ENCODE measurements at regions not wholly inside any gene's neighbourhood (a gene's known extent, or its start where the extent isn't known, plus 50 kb on each side); places are given as distances from the start of the nearest gene placed in this dataset.

GRCh38 chr18:55054021-55054990 is 95.0 kb upstream of the CCDC68 start:
- no peak overlapping the region for H3K27ac ChIP-seq
- no peaks in the 10 kb centered on the region for H3K27me3 ChIP-seq (ENCODE audit: control insufficient read depth, insufficient read depth, low read length)
- no peak overlapping the region for H3K4me2 ChIP-seq (ENCODE audit: low read length)
- H2AFZ ChIP-seq: no peak overlapping the region
- no peaks in the 10 kb centered on the region for H3K36me3 ChIP-seq (ENCODE audit: control insufficient read depth, insufficient read depth, low read length)
- no peaks in the 10 kb centered on the region for H3K9me3 ChIP-seq (ENCODE audit: control insufficient read depth, low read length)
- no peak overlapping the region for H3K9ac ChIP-seq
- no peak for TF ChIP-seq CTCF (IDR thresholded peaks at IDR 0.05)
- H3K4me3 ChIP-seq (ENCODE audit: low read depth, low read length): no peak overlapping the region
- no peaks in the 10 kb centered on the region for H3K79me2 ChIP-seq
- no peaks in the 10 kb centered on the region for H3K4me1 ChIP-seq

- Histone ChIP-seq H3K27ac (no peak overlapping the region), H3K27me3 (ENCODE audit: control insufficient read depth, insufficient read depth, low read length) (no peaks in the 10 kb centered on the region), H3K9ac (no peak overlapping the region), H3K4me3 (ENCODE audit: low read depth, low read length) (no peak overlapping the region), H3K79me2 (no peaks in the 10 kb centered on the region), H3K36me3 (ENCODE audit: control insufficient read depth, insufficient read depth, low read length) (no peaks in the 10 kb centered on the region), H2AFZ (no peak overlapping the region), H3K9me3 (ENCODE audit: control insufficient read depth, low read length) (no peaks in the 10 kb centered on the region), H3K4me1 (no peaks in the 10 kb centered on the region), H3K4me2 (ENCODE audit: low read length) (no peak overlapping the region)
- TF ChIP-seq CTCF (IDR thresholded peaks at IDR 0.05): no peak
These were observed 89.6 kb upstream of the CCDC68 start for GRCh38 chr18:55048892-55049291.

GRCh38 chr18:55047546-55047945 is 88.3 kb upstream of the CCDC68 start:
- Histone ChIP-seq H3K27me3 (ENCODE audit: control insufficient read depth, insufficient read depth, low read length) (no peaks in the 10 kb centered on the region), H2AFZ (no peak overlapping the region), H3K9ac (no peak overlapping the region), H3K4me2 (ENCODE audit: low read length) (no peak overlapping the region), H3K4me3 (ENCODE audit: low read depth, low read length) (no peak overlapping the region), H3K36me3 (ENCODE audit: control insufficient read depth, insufficient read depth, low read length) (no peaks in the 10 kb centered on the region), H3K9me3 (ENCODE audit: control insufficient read depth, low read length) (no peaks in the 10 kb centered on the region), H3K79me2 (no peaks in the 10 kb centered on the region), H3K27ac (no peak overlapping the region), H3K4me1 (no peaks in the 10 kb centered on the region)
- no peak for TF ChIP-seq CTCF (IDR thresholded peaks at IDR 0.05)

GRCh38 chr18:55041366-55041765 is 82.1 kb upstream of the CCDC68 start:
- Histone ChIP-seq H2AFZ (no peak overlapping the region), H3K79me2 (no peaks in the 10 kb centered on the region), H3K27me3 (ENCODE audit: control insufficient read depth, insufficient read depth, low read length) (no peaks in the 10 kb centered on the region), H3K4me1 (no peaks in the 10 kb centered on the region), H3K27ac (no peak overlapping the region), H3K9ac (no peak overlapping the region), H3K4me2 (ENCODE audit: low read length) (no peak overlapping the region), H3K9me3 (ENCODE audit: control insufficient read depth, low read length) (no peaks in the 10 kb centered on the region), H3K36me3 (ENCODE audit: control insufficient read depth, insufficient read depth, low read length) (no peaks in the 10 kb centered on the region), H3K4me3 (ENCODE audit: low read depth, low read length) (no peak overlapping the region)
- TF ChIP-seq CTCF (IDR thresholded peaks at IDR 0.05): no peak

GRCh38 chr18:55038162-55038561 is 78.9 kb upstream of the CCDC68 start:
- no peak overlapping the region for H2AFZ ChIP-seq
- no peak overlapping the region for H3K4me2 ChIP-seq (ENCODE audit: low read length)
- no peak overlapping the region for H3K9ac ChIP-seq
- no peak overlapping the region for H3K27ac ChIP-seq
- no peaks in the 10 kb centered on the region for H3K36me3 ChIP-seq (ENCODE audit: control insufficient read depth, insufficient read depth, low read length)
- TF ChIP-seq CTCF (IDR thresholded peaks at IDR 0.05): no peak
- no peak overlapping the region for H3K4me3 ChIP-seq (ENCODE audit: low read depth, low read length)
- H3K79me2 ChIP-seq: no peaks in the 10 kb centered on the region
- H3K4me1 ChIP-seq: no peaks in the 10 kb centered on the region
- no peaks in the 10 kb centered on the region for H3K27me3 ChIP-seq (ENCODE audit: control insufficient read depth, insufficient read depth, low read length)
- no peaks in the 10 kb centered on the region for H3K9me3 ChIP-seq (ENCODE audit: control insufficient read depth, low read length)
